ENCODE measurements at regions not wholly inside any gene's neighbourhood (a gene's known extent, or its start where the extent isn't known, plus 50 kb on each side); places are given as distances from the start of the nearest gene placed in this dataset.

GRCh38 chr2:65943099-65943786, 491.7 kb upstream of the MEIS1 start:
- Histone ChIP-seq H2BK120ac (ENCODE audit: low read depth, low read length) (no peak overlapping the region), H4K91ac (ENCODE audit: insufficient read depth, low read depth, low read length) (no peak overlapping the region), H3K23ac (ENCODE audit: low read depth, low read length) (no peak overlapping the region), H3K4me3 (ENCODE audit: insufficient read depth, low read depth, low read length) (no peak overlapping the region), H2BK20ac (ENCODE audit: low read depth, low read length) (no peak overlapping the region), H2AK9ac (replicated peaks; ENCODE audit: low read depth, low read length, poor library complexity) (no peak overlapping the region), H2BK15ac (ENCODE audit: low read depth, low read length) (no peak overlapping the region), H4K5ac (ENCODE audit: low read depth, low read length) (no peak overlapping the region), H3K9me1 (ENCODE audit: insufficient read depth, low read length) (no peaks in the 10 kb centered on the region), H4K20me1 (ENCODE audit: insufficient read depth, low read length) (no peaks in the 10 kb centered on the region), H3K14ac (replicated peaks; ENCODE audit: low read depth, low read length) (no peak overlapping the region), H3K79me1 (ENCODE audit: low read depth in 1 of 2, low read length in 2 of 2) (no peaks in the 10 kb centered on the region), H4K8ac (ENCODE audit: low read depth in 2 of 2, low read length in 2 of 2) (no peak overlapping the region), H3K27me3 (ENCODE audit: control insufficient read depth, insufficient read depth, low read length) (no peaks in the 10 kb centered on the region), H3K4ac (ENCODE audit: low read depth, low read length) (no peak overlapping the region), H2AFZ (replicated peaks; ENCODE audit: low read length, poor library complexity) (no peak overlapping the region), H3K4me1 (ENCODE audit: control insufficient read depth, insufficient read depth, low read length) (no peaks in the 10 kb centered on the region), H3K4me2 (ENCODE audit: low read depth, low read length) (no peak overlapping the region), H3K27ac (ENCODE audit: insufficient read depth, low read length) (no peak overlapping the region), H3K36me3 (ENCODE audit: control insufficient read depth, insufficient read depth, low read length) (no peaks in the 10 kb centered on the region), H3K9me3 (ENCODE audit: control insufficient read depth, insufficient read depth, low read length) (no peaks in the 10 kb centered on the region), H3K18ac (ENCODE audit: low read depth, low read length) (no peak overlapping the region), H3K9ac (ENCODE audit: low read depth, low read length) (no peak overlapping the region), H2AK5ac (ENCODE audit: low read depth, low read length) (no peak overlapping the region), H2BK5ac (ENCODE audit: low read depth, low read length, poor library complexity, severe bottlenecking) (no peak overlapping the region), H3K56ac (ENCODE audit: extremely low read depth, insufficient read depth, low read length) (no peak overlapping the region)
- in situ Hi-C loops (cut with MboI; ENCODE audit: low sequenced_read_pairs) (no loop called here), dilution Hi-C loops (cut with HindIII; ENCODE audit: low sequenced_read_pairs, unreplicated experiment) (no loop called here), intact Hi-C loops (cut with micrococcal nuclease) (no loop called here)
- 100% methylated on average over 2 of the region's 10 CpGs; no CpG with 5 or more reads in 1 of the 2 experiments for WGBS, 2 experiments (ENCODE audit: extremely low coverage in 2 of 2, insufficient read length in 1 of 2)
- ChIA-PET CTCF (no interaction called here), POLR2A (ENCODE audit: unreplicated experiment) (no interaction called here)
- no peak for DNase-seq
- no peak for ATAC-seq (ENCODE audit: low read depth)
- no peak for TF ChIP-seq BHLHE40 (IDR thresholded peaks at IDR 0.05; ENCODE audit: low read depth, low read length)
- no peak for TF ChIP-seq CEBPB (IDR thresholded peaks at IDR 0.05; ENCODE audit: low read depth, low read length)
- no peak for TF ChIP-seq RCOR1 (IDR thresholded peaks at IDR 0.05; ENCODE audit: insufficient replicate concordance, low read length)
- TF ChIP-seq FOS (IDR thresholded peaks at IDR 0.05; ENCODE audit: low read depth, low read length): no peak
- no peak for TF ChIP-seq MAZ (IDR thresholded peaks at IDR 0.05; ENCODE audit: borderline replicate concordance, low read depth, low read length)
- TF ChIP-seq MAFK (IDR thresholded peaks at IDR 0.05; ENCODE audit: low read depth, low read length): no peak
- no peak for TF ChIP-seq POLR2A (IDR thresholded peaks at IDR 0.05; ENCODE audit: low read depth, low read length)
- TF ChIP-seq ELK1 (IDR thresholded peaks at IDR 0.05; ENCODE audit: borderline replicate concordance, low read depth, low read length): no peak
- no peak for TF ChIP-seq RFX5 (IDR thresholded peaks at IDR 0.05; ENCODE audit: low read depth, low read length)
- no peak for TF ChIP-seq RAD21 (IDR thresholded peaks at IDR 0.05; ENCODE audit: low read length)
- no peak for TF ChIP-seq CTCF (conservative IDR thresholded peaks at IDR 0.05; ENCODE audit: low read depth, low read length)
- BruUV-seq (replicated peaks): no TSS peak

All from IMR-90 (cell line).